ENCODE measurements at regions not wholly inside any gene's neighbourhood (a gene's known extent, or its start where the extent isn't known, plus 50 kb on each side); places are given as distances from the start of the nearest gene placed in this dataset.

- TF ChIP-seq ZNF407 (CRISPR knock-in tag; IDR thresholded peaks at IDR 0.05; ENCODE audit: not compliant biosample characterization) (no peak), ZNF703 (CRISPR knock-in tag; IDR thresholded peaks at IDR 0.05; ENCODE audit: borderline replicate concordance) (no peak), ZNF562 (CRISPR knock-in tag; IDR thresholded peaks at IDR 0.05; ENCODE audit: borderline replicate concordance) (no peak), FLYWCH1 (CRISPR knock-in tag; IDR thresholded peaks at IDR 0.05) (no peak), ZNF891 (CRISPR knock-in tag; IDR thresholded peaks at IDR 0.05) (no peak), JUND (CRISPR knock-in tag; IDR thresholded peaks at IDR 0.05) (no peak), SKI (IDR thresholded peaks at IDR 0.05; ENCODE audit: partially characterized antibody) (no peak), CCDC6 (CRISPR knock-in tag; IDR thresholded peaks at IDR 0.05) (no peak), THYN1 (CRISPR knock-in tag; IDR thresholded peaks at IDR 0.05; ENCODE audit: borderline replicate concordance, low read depth) (no peak), BCL3 (CRISPR knock-in tag; IDR thresholded peaks at IDR 0.05) (no peak), ZIK1 (CRISPR knock-in tag; IDR thresholded peaks at IDR 0.05; ENCODE audit: borderline replicate concordance, low read depth) (no peak), EP300 (IDR thresholded peaks at IDR 0.05; ENCODE audit: low read depth in 2 of 2, low read length in 2 of 2) (no peak), EP300 (CRISPR knock-in tag; IDR thresholded peaks at IDR 0.05; ENCODE audit: borderline replicate concordance) (no peak), ZNF598 (CRISPR knock-in tag; IDR thresholded peaks at IDR 0.05; ENCODE audit: borderline replicate concordance) (no peak), SP1 (IDR thresholded peaks at IDR 0.05) (no peak), SP1 (CRISPR knock-in tag; IDR thresholded peaks at IDR 0.05) (no peak), GPN1 (CRISPR knock-in tag; IDR thresholded peaks at IDR 0.05; ENCODE audit: borderline replicate concordance) (no peak), MZF1 (CRISPR knock-in tag; IDR thresholded peaks at IDR 0.05; ENCODE audit: borderline replicate concordance) (no peak)
Measured at GRCh38 chr6:130276507-130276906, 53.8 kb upstream of the SAMD3 start (continued).

Measured in HepG2 (cell line).